CD8-positive, alpha-beta memory T cell (primary cell): ENCODE measurements at regions not wholly inside any gene's neighbourhood (a gene's known extent, or its start where the extent isn't known, plus 50 kb on each side); places are given as distances from the start of the nearest gene placed in this dataset.

Experiments used
- CTCF ChIA-PET: fragments of 350-600 bp; sonication (Branson Sonifier 250); formaldehyde crosslinking; loops from one replicate; lab custom pipeline; 2021; ENCODE audit warnings: antibody characterized with exemption; lab: Charles Lee
- POLR2A ChIA-PET: fragments of 350-600 bp; sonication (Branson Sonifier 250); formaldehyde crosslinking; loops from one replicate; lab custom pipeline; 2021; ENCODE audit warnings: antibody characterized with exemption; lab: Charles Lee
- DNase-seq, 5 donors: peaks; one replicate each; pipeline versions ENCODE4 v3.0.0 to v3.0.0-alpha.2; 2020 to 2022; ENCODE audit warnings: mixed read lengths in 1 of 5
- H3K27ac ChIP-seq: one replicate; pipeline ENCODE4 v1.7.0; 2013; ENCODE audit warnings: low read depth, mild to moderate bottlenecking, low read length, moderate library complexity
- H3K27me3 ChIP-seq: 2 replicates; pipeline ENCODE4 v1.7.0; 2013; ENCODE audit warnings: low read length, mild to moderate bottlenecking; ENCODE audit not compliant: insufficient read depth, poor library complexity, severe bottlenecking
- H3K36me3 ChIP-seq: 2 replicates; pipeline ENCODE4 v1.7.0; 2013; ENCODE audit warnings: mild to moderate bottlenecking, low read length, moderate library complexity; ENCODE audit not compliant: insufficient read depth
- H3K4me1 ChIP-seq: 2 replicates; pipeline ENCODE4 v1.7.0; 2013; ENCODE audit warnings: mild to moderate bottlenecking, low read length, moderate library complexity; ENCODE audit not compliant: insufficient read depth
- H3K4me3 ChIP-seq: 2 replicates; pipeline ENCODE4 v1.7.0; 2013; ENCODE audit warnings: mild to moderate bottlenecking, low read length
- H3K9me3 ChIP-seq: 2 replicates; pipeline ENCODE4 v1.7.0; 2013; ENCODE audit warnings: mild to moderate bottlenecking, low read length
- H3K27ac Mint-ChIP-seq, 8 donors: one replicate each; pipeline ENCODE4 v1.8.0; 2020 to 2021; ENCODE audit warnings: mixed read lengths in 8 of 8, mild to moderate bottlenecking in 6 of 8, inconsistent platforms in 3 of 8, moderate library complexity in 3 of 8
- H3K27me3 Mint-ChIP-seq, 2 donors: one replicate each; pipeline ENCODE4 v1.8.0; 2020 to 2021; ENCODE audit warnings: mixed read lengths in 2 of 2, mild to moderate bottlenecking in 1 of 2, moderate library complexity in 1 of 2
- H3K36me3 Mint-ChIP-seq, 3 donors: one replicate each; pipeline ENCODE4 v1.8.0; 2020 to 2021; ENCODE audit warnings: mixed read lengths in 3 of 3, inconsistent platforms in 1 of 3, mild to moderate bottlenecking in 1 of 3
- H3K4me1 Mint-ChIP-seq, 3 donors: one replicate each; pipeline ENCODE4 v1.8.0; 2020 to 2021; ENCODE audit warnings: mixed read lengths in 3 of 3, inconsistent platforms in 1 of 3, mild to moderate bottlenecking in 1 of 3
- H3K4me3 Mint-ChIP-seq, 7 donors: one replicate each; pipeline ENCODE4 v1.8.0; 2020 to 2021; ENCODE audit warnings: mixed read lengths in 7 of 7, mild to moderate bottlenecking in 6 of 7, moderate library complexity in 4 of 7, inconsistent platforms in 2 of 7
- H3K9me3 Mint-ChIP-seq, 5 donors: one replicate each; pipeline ENCODE4 v1.8.0; 2020 to 2022; ENCODE audit warnings: mixed read lengths in 5 of 5, mild to moderate bottlenecking in 3 of 5, moderate library complexity in 2 of 5, inconsistent platforms in 1 of 5

- no peaks in the 10 kb centered on the region for H3K4me1 ChIP-seq
- H3K27ac ChIP-seq, result no peak overlapping the region
- no peaks in the 10 kb centered on the region for H3K27me3 ChIP-seq
- no peak overlapping the region for H3K4me3 ChIP-seq
- no peak overlapping the region for H3K4me3 Mint-ChIP-seq
- peaks cover 0 to 1% (median 0%) of the 10 kb centered on the region in 5 donors for H3K9me3 Mint-ChIP-seq
- no peaks in the 10 kb centered on the region for H3K36me3 ChIP-seq
- no peaks in the 10 kb centered on the region for H3K9me3 ChIP-seq
- ChIA-PET CTCF (no interaction called here), POLR2A (no interaction called here)
- H3K27ac Mint-ChIP-seq, result no peak overlapping the region
- no peak for DNase-seq
- no peaks in the 10 kb centered on the region for H3K4me1 Mint-ChIP-seq
- H3K36me3 Mint-ChIP-seq, result no peaks in the 10 kb centered on the region
- H3K27me3 Mint-ChIP-seq, result peaks cover 8 to 31% of the 10 kb centered on the region in 2 donors
Measured at GRCh38 chr10:104521901-104522694, 119.0 kb upstream of the SORCS3 start.

DNA sequence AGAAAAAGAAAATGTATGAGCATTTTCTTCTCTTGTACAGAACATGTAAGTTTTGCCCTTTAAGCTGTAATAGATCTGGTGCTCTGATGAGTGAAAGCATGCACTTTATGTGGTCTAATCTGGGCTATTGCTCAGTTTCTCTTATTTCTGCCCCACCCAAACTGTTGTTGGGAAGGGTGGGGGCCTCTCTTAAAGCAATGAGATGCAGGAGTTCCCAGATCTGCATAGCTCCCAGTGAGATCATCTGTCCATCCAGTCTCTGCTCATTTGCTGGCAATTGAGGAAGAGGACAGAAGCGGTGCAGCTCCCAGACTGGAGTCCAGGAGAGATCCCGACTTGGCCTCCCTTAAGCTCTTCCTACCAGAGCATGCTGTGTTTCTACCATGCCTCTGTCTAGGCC lies 114.9 kb upstream of the SORCS3 start:
- DNase-seq, result no peak
- Mint-ChIP-seq H3K4me3 (no peak overlapping the region), H3K36me3 (no peaks in the 10 kb centered on the region), H3K4me1 (no peaks in the 10 kb centered on the region), H3K27me3 (peaks cover 5 to 15% of the 10 kb centered on the region in 2 donors), H3K27ac (no peak overlapping the region), H3K9me3 (peaks cover 0 to 3% (median 0%) of the 10 kb centered on the region in 5 donors)
- ChIA-PET POLR2A (no interaction called here), CTCF (no interaction called here)
- Histone ChIP-seq H3K9me3 (no peaks in the 10 kb centered on the region), H3K4me3 (no peak overlapping the region), H3K36me3 (no peaks in the 10 kb centered on the region), H3K27ac (no peak overlapping the region), H3K27me3 (no peaks in the 10 kb centered on the region), H3K4me1 (no peaks in the 10 kb centered on the region)

- H3K36me3 ChIP-seq, result no peaks in the 10 kb centered on the region
- no peaks in the 10 kb centered on the region for H3K9me3 ChIP-seq
- Mint-ChIP-seq H3K27me3 (peaks cover 1 to 15% of the 10 kb centered on the region in 2 donors), H3K27ac (peak overlapping the region in 2 of 8 donors; percentile 59 to 65), H3K4me3 (no peak overlapping the region), H3K9me3 (peaks cover 0 to 3% (median 0%) of the 10 kb centered on the region in 5 donors), H3K36me3 (no peaks in the 10 kb centered on the region), H3K4me1 (no peaks in the 10 kb centered on the region)
- ChIA-PET POLR2A (no interaction called here), CTCF (no interaction called here)
- no peak overlapping the region for H3K27ac ChIP-seq
- H3K4me1 ChIP-seq, result no peaks in the 10 kb centered on the region
- H3K27me3 ChIP-seq, result no peaks in the 10 kb centered on the region
- no peak for DNase-seq
- no peak overlapping the region for H3K4me3 ChIP-seq
Measured at GRCh38 chr10:104527013-104527412, 114.1 kb upstream of the SORCS3 start.

- no peaks in the 10 kb centered on the region for H3K4me1 Mint-ChIP-seq
- no peaks in the 10 kb centered on the region for H3K9me3 ChIP-seq
- ChIA-PET CTCF (no interaction called here), POLR2A (no interaction called here)
- no peak overlapping the region for H3K4me3 Mint-ChIP-seq
- no peak overlapping the region for H3K27ac ChIP-seq
- no peaks in the 10 kb centered on the region for H3K27me3 ChIP-seq
- H3K4me3 ChIP-seq, result no peak overlapping the region
- H3K4me1 ChIP-seq, result no peaks in the 10 kb centered on the region
- peaks cover 0 to 2% (median 2%) of the 10 kb centered on the region in 5 donors for H3K9me3 Mint-ChIP-seq
- no peaks in the 10 kb centered on the region for H3K36me3 ChIP-seq
- no peak for DNase-seq
- no peaks in the 10 kb centered on the region for H3K36me3 Mint-ChIP-seq
- peaks cover 17 to 34% of the 10 kb centered on the region in 2 donors for H3K27me3 Mint-ChIP-seq
- H3K27ac Mint-ChIP-seq, result no peak overlapping the region
Measured at GRCh38 chr10:104540181-104540580, 100.9 kb upstream of the SORCS3 start.

GRCh38 chr10:104541820-104542219 lies 99.3 kb upstream of the SORCS3 start:
- H3K36me3 Mint-ChIP-seq, result no peaks in the 10 kb centered on the region
- H3K4me3 Mint-ChIP-seq, result no peak overlapping the region
- H3K27ac ChIP-seq, result no peak overlapping the region
- peaks cover 0 to 2% (median 0%) of the 10 kb centered on the region in 5 donors for H3K9me3 Mint-ChIP-seq
- no peaks in the 10 kb centered on the region for H3K27me3 ChIP-seq
- no peaks in the 10 kb centered on the region for H3K4me1 Mint-ChIP-seq
- POLR2A ChIA-PET, result no interaction called here
- peaks cover 17 to 19% of the 10 kb centered on the region in 2 donors for H3K27me3 Mint-ChIP-seq
- no peaks in the 10 kb centered on the region for H3K4me1 ChIP-seq
- H3K4me3 ChIP-seq, result no peak overlapping the region
- CTCF ChIA-PET, result no interaction called here
- no peak overlapping the region for H3K27ac Mint-ChIP-seq
- no peak for DNase-seq
- H3K36me3 ChIP-seq, result no peaks in the 10 kb centered on the region
- no peaks in the 10 kb centered on the region for H3K9me3 ChIP-seq

GRCh38 chr10:104546336-104546735 lies 94.8 kb upstream of the SORCS3 start:
- H3K27me3 Mint-ChIP-seq, result peaks cover 6 to 15% of the 10 kb centered on the region in 2 donors
- Histone ChIP-seq H3K36me3 (no peaks in the 10 kb centered on the region), H3K4me1 (no peaks in the 10 kb centered on the region), H3K9me3 (no peaks in the 10 kb centered on the region), H3K4me3 (no peak overlapping the region), H3K27ac (no peak overlapping the region), H3K27me3 (no peaks in the 10 kb centered on the region)
- H3K36me3 Mint-ChIP-seq, result no peaks in the 10 kb centered on the region
- H3K27ac Mint-ChIP-seq, result no peak overlapping the region
- H3K4me1 Mint-ChIP-seq, result no peaks in the 10 kb centered on the region
- no peak overlapping the region for H3K4me3 Mint-ChIP-seq
- peaks cover 0 to 2% (median 0%) of the 10 kb centered on the region in 5 donors for H3K9me3 Mint-ChIP-seq
- DNase-seq, result no peak
- POLR2A ChIA-PET, result no interaction called here
- CTCF ChIA-PET, result no interaction called here

DNA sequence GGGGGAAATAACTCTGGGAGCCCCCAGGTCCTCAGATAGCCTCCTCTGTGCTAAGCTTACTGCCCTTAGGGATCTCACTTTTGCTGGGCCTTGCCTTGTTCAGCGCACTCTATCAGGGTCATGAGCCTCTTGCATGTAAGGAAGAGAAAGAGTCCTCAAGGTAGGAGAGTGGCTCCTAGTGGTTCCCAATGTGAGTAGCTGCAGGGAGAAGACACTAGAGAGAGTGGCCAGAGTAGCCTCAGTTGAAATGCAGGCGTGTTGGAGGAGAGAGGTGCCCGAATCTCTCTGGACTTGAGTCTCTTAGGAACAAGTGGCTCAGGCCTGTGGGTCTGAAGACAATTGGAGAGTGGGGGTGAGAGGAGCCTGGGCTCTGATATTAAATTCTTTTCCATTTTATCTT lies 94.3 kb upstream of the SORCS3 start:
- CTCF ChIA-PET, result no interaction called here
- no peaks in the 10 kb centered on the region for H3K36me3 Mint-ChIP-seq

DNA sequence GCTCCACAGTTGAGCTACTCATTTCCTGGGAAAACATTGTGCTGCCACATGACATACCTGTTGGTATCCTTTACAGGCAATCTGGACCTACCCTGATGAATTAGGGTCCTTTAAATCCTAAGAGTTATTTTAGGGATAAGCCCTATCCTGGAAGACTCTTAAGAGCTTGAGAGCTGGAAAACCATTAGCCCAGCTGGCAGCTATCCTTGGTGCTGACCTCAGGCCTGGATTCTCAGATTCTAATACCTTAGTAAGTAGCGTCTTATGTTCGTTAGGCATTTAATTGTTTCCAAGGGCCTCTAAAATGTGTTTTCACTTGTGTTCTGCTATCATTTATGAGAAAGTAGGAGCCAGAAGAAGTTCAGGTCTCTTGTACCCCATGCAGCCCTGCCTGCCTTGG lies 93.0 kb upstream of the SORCS3 start:
- DNase-seq, result no peak

More for the DNA sequence above, 94.3 kb upstream of the SORCS3 start:
- H3K27me3 ChIP-seq, result no peaks in the 10 kb centered on the region
- H3K36me3 ChIP-seq, result no peaks in the 10 kb centered on the region
- Mint-ChIP-seq H3K9me3 (peaks cover 0 to 2% (median 0%) of the 10 kb centered on the region in 5 donors), H3K4me3 (no peak overlapping the region), H3K27me3 (peaks cover 6 to 17% of the 10 kb centered on the region in 2 donors), H3K4me1 (no peaks in the 10 kb centered on the region), H3K27ac (no peak overlapping the region)
- POLR2A ChIA-PET, result no interaction called here
- DNase-seq, result no peak
- H3K4me3 ChIP-seq, result no peak overlapping the region
- no peaks in the 10 kb centered on the region for H3K9me3 ChIP-seq
- no peaks in the 10 kb centered on the region for H3K4me1 ChIP-seq
- H3K27ac ChIP-seq, result no peak overlapping the region

More for the DNA sequence above, 93.0 kb upstream of the SORCS3 start:
- H3K27ac ChIP-seq, result no peak overlapping the region
- H3K36me3 ChIP-seq, result no peaks in the 10 kb centered on the region
- H3K4me3 ChIP-seq, result no peak overlapping the region
- Mint-ChIP-seq H3K27ac (no peak overlapping the region), H3K4me3 (no peak overlapping the region), H3K4me1 (no peaks in the 10 kb centered on the region), H3K9me3 (peaks cover 0 to 2% (median 0%) of the 10 kb centered on the region in 5 donors), H3K36me3 (no peaks in the 10 kb centered on the region), H3K27me3 (peaks cover 6 to 17% of the 10 kb centered on the region in 2 donors)
- no peaks in the 10 kb centered on the region for H3K9me3 ChIP-seq
- CTCF ChIA-PET, result no interaction called here
- H3K27me3 ChIP-seq, result no peaks in the 10 kb centered on the region
- POLR2A ChIA-PET, result no interaction called here
- H3K4me1 ChIP-seq, result no peaks in the 10 kb centered on the region
